GM19395 (cell line): ENCODE measurements at regions not wholly inside any gene's neighbourhood (a gene's known extent, or its start where the extent isn't known, plus 50 kb on each side); places are given as distances from the start of the nearest gene placed in this dataset.
"Not testable (repeated sequence)": the region's sequence is repeated elsewhere in the genome, so short reads cannot be mapped to it uniquely, and the experiment has no call there.

Source experiments
- ATAC-seq: cut with Tn5 transposase; IDR thresholded peaks from one replicate; pipeline ENCODE4 v1.9.1; 2021; ENCODE audit warnings: mild to moderate bottlenecking, moderate library complexity; ENCODE audit not compliant: unreplicated experiment

DNA sequence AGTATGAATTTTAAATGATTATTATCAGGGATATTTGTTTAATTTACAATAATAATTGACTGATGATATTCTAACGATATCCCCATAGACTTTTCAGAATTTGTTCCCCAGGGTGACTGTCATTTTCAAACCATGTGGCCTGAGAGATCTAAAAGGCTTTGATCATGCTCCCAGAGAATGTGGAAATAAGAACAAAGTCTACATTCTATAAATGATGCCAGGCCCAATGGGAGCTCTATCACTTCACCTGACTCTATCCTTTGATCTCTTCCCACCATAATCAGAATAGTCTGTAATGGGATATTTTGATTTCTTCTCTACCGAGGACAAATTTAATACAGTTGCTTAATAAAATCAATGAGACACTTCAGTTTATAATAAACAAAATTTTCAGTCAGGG, 483.4 kb upstream of the IRAK1BP1 start:
- ATAC-seq: no peak

- ATAC-seq: not testable (repeated sequence)
Measured at GRCh38 chr6:78386854-78387253, 480.5 kb upstream of the IRAK1BP1 start.

DNA sequence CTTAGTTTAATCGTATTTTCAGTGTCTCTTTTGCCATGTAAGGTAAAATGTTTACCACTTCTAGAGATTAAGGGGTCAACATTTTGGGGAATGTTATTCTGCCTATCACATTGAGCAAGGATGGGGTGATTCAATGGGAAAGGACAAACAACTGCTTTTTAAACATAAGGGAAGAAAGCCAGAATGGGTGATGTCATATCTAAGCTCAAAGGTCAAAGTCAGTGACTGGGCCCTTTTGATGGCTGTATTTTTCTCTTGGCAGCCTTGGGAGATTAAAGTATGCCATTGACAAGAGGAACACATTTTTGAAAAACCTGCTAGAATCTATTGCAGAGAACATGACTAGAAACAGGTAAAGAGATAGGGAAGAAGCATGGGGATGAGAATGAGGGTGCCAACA, 477.3 kb upstream of the IRAK1BP1 start:
- no peak for ATAC-seq

GRCh38 chr6:78397499-78397898, 469.9 kb upstream of the IRAK1BP1 start:
- ATAC-seq: no peak

DNA sequence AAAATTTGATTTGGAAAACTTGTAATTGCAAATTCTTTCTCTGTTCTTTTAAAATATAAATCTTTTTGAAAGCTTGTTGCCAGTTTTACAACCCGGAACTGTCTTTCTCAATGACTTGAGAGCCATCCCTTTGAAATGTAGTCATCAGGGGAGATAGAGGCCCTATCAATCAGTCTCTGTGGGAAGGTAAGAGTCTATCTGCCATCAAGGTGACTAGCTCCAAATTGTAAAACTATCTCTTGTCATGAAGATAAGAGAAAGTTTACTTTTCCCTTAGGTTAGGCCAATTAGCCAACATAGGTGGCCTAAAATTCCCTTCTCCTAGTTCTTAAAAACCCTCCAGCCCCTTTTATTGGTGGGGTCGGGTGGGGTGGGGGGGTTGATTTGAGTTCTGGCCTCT, 469.1 kb upstream of the IRAK1BP1 start:
- no peak for ATAC-seq

DNA sequence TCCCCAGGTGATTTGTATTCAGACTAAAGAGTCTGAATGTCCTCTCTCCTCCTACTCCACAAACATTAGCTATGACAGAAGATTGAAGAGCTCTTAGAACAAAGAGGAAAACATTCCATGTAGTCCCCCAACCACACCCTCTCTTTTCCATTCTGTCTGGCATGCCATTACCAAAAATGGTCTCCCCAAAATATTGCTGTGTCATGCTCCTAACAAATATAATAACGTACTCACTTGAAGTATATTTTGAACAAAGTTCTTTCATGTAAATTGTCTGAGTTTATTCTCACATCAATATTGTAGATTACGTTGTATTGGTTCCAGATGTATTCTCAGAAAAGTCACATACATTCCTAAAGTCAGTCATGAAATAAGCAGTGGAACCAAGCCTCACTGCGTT, 467.3 kb upstream of the IRAK1BP1 start:
- no peak for ATAC-seq

- ATAC-seq: no peak
Measured at GRCh38 chr6:78427386-78427785, 440.0 kb upstream of the IRAK1BP1 start.

- ATAC-seq: no peak
Measured at GRCh38 chr6:78430521-78430920, 436.8 kb upstream of the IRAK1BP1 start.

- ATAC-seq: no peak
Measured at GRCh38 chr6:78435671-78436070, 431.7 kb upstream of the IRAK1BP1 start.

DNA sequence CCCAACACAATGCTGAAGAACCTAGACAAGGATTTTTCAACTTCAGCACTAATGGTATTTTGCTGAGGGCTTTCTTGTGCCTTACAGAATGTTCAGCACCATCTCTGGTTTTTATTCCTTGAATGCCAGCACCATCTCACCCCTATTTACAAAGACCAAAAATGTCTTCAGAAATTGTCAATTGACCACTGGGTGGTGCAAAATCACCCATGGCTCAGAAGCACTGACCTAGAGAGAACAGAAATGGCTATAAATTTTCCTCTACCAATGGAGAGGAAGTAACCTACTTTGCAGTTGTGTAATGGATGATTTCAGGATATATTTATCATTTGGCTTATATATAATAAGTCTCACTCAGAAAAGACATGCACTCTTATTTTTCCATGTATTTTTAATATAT, 431.0 kb upstream of the IRAK1BP1 start:
- ATAC-seq: no peak

DNA sequence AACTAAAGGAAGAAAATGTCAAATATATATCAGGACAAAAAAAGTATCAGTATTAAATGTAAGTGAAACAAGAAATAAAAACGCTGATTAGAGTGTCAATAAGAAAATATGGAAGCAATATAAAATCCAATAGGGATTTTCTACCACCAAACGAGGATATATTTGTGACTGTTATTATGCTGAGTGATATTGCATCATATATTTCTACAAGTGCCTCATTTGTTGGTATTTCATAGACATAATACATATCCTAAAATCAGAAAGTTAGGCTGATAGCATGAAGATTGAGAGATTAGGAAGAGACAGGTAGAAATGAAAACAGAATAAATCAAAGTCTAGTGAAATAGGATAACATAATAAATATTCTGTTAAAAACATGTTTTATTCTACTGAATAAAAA, 429.2 kb upstream of the IRAK1BP1 start:
- ATAC-seq: no peak

DNA sequence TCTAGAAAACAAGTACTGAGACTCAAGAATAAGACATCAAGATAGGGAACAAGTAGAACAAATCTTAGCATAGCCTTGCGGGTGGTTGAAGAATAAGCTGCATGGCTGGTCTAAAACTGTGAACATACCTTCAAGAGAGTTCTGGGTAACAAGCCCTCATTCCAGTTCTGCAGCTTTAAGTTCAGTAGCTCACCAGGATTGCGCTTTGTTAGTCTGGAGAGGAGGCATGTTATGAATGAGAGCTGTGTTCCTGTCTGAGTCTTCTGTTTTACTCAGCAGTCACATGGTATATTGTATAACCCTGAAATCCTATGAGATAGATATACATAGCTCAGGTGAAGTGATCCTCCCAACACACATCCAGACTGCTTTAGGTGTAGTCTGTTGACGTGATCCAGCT, 406.6 kb upstream of the IRAK1BP1 start:
- ATAC-seq: no peak

GRCh38 chr6:78462728-78463127, 404.6 kb upstream of the IRAK1BP1 start:
- ATAC-seq: no peak

DNA sequence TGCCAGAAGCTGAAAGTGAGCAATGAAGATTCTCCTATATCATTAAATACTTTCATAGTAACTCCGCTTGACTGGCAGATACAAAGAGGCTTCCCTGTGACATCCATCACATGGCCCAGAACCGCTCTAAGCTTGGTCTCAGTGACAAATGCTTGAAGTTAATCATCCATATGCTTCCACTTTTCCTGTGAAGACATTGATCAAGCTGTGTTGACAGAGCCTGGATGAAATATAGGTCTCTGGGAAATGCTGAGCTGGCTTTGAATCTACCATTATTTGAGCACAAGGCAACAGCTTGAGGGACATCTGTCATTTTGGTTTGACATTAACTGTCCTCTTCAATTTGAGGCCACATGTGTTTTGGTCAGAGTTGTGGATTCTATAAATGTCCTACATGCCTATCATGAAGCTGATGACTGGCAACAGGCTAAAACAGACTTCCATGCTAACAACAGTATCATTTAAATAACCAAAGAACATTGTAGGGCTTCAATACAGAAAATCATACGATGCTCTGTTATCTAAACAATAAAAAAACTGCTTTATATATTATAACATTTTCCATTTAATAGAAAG, 402.2 kb upstream of the IRAK1BP1 start:
- no peak for ATAC-seq

DNA sequence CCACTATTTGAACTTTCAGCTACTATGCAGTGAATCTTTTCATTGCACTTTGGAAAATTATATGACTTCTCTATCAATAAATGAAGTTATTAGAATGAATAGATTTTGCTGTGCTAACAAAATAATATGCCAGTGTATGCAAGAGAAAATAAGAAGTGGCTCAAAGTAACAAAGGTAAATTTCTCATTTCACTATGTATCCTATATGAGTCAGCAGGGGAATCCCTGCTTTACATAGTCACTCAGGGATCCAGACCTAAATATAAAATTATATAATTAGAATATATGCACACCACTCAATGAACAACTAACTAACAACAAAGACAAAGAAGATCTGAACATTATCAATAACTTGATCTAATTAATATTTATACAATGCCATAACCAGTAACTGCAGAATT, 390.8 kb upstream of the IRAK1BP1 start:
- no peak for ATAC-seq

DNA sequence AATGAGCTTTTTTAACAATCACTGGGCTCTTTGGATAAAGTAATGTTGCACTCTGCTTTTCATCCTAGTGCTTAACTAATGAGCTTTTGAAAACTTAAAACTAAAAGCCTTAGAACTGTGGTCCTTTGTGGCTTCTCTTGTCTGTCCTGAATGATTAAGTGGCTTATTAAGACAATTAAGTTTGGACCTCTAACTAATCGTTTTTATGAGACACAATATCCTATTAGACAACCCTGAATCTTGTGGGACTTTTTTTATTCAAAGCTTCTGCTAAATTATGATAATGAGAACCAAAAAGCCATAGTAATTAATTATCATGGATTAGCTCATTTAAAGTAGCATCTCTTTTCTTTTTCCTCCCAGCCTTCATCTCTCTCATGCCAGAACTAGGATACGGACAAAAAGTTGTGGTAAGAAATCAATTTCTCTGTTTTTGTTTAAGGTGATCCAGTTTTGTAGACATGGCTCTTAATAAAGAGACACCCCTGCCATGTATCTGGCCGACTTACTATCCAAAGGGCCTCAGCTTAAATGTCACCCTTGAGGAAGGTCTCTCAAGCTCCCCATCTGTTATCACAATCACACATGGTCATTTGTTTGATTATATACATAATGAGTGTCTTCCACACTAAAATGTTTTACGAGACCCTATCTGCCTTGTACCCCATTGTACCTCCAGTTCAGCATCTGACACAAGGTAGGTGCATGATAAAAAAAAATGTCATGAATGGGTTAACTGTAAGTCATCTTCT, 384.4 kb upstream of the IRAK1BP1 start:
- ATAC-seq: no peak

DNA sequence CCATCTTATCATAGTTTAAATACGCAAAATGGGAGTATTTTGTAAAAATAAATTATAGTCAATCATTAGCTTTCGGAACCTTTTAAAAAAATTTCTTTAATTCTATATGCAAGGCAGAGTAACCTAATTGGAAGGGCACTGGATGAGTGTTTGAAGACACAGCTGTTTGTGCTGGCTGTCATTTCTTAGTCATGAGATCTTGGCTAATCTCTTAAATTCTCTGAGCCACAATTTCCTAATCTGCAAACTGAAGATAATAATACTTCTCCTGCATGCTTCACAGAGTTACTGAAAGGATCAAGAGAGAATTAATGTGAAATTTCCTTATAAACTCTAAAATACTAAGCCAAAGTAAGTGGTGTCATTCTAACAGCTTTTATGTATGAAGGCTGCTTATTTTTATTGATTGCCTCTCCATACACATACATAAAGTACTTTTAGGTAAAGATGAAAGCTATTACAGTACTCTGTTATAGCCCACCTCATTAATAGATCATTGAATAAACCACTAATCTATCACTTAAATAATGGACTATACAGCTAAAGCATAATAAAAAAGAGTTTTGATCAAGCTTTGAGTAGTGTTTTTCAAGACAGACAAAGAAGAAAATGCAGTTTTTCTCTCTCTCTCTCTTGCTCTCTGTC, 383.7 kb upstream of the IRAK1BP1 start:
- no peak for ATAC-seq

GRCh38 chr6:78484198-78485064, 382.9 kb upstream of the IRAK1BP1 start:
- no peak for ATAC-seq

DNA sequence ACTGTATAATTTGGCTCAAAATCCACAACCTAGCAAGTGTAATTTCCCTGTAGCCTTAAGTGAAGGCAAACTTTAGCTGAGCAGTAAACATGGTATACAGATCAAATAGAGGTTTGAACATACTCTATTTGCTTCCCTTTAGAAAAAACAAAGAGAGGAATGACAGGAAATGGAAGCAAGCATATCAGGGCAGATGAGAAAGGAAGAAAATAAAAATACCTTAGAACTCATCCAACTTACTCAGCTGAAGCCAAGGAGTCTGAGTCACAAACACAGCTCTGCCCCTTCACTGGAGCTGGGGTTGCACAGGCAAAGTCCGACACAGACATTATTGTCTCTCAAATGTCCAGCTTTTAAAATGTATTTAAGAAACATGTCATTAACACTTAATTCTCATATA, 379.9 kb upstream of the IRAK1BP1 start:
- no peak for ATAC-seq

GRCh38 chr6:78489874-78490273, 377.5 kb upstream of the IRAK1BP1 start:
- no peak for ATAC-seq

DNA sequence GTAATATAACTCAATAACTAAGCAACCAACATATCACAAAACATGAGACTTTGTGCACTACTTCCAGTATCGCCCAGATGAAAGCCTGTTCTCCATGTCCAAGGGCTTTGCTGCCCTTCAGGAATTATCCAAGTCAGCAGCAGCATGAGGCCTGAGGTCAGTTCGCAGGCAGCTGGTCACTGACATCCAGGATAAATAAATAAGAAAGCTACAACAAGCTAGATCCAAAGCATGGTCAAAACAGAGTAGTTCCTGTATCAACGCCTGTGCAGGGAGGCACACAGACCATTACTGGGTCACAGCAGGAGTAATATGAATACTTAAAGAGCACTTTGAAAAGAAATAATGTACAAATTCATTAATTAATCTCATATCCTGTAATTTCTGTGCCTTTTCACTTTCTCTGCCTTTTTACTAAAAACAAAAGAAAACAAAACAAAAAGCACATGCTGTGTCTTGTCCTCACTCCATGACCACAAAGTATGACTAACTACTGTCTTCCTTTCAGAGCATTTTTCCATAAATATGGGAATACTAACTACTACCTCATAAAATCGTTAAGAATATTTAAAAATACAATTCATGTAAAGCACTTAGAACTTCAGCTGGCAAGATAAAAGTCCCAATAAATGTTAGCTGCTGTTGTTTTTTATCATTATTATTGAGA, 374.9 kb upstream of the IRAK1BP1 start:
- ATAC-seq: no peak
